ENCODE measurements at regions not wholly inside any gene's neighbourhood (a gene's known extent, or its start where the extent isn't known, plus 50 kb on each side); places are given as distances from the start of the nearest gene placed in this dataset.

DNA sequence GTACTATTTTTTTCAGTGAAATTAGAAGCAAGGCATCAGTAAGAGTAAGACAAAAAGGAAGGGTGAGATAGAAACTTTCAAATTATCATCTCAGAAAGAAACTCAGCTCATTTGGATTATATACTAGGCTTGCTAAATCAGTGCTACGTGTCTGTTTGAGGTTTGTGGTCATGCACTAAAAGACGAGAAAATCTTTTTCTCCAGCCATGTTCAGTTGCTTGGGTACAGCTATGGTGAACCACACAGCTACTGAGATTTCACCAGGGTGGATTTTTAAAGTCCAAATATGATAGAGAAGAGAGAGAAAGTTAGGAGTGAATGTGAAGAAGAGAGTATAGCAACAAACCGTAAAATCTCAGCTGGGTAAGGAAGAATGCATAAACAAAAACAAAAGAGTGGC is 161.6 kb downstream of the PTH2R start:
- TF ChIP-seq EGR1 (IDR thresholded peaks at IDR 0.05; ENCODE audit: low read depth in 2 of 2) (no peak), ZBTB33 (IDR thresholded peaks at IDR 0.05) (no peak), SP1 (IDR thresholded peaks at IDR 0.05) (no peak), HNF4G (IDR thresholded peaks at IDR 0.05) (no peak)
- Histone ChIP-seq H3K9me3 (ENCODE audit: control insufficient read depth in 4 of 4, low read length in 3 of 4) (no peaks in the 10 kb centered on the region), H3K36me3 (ENCODE audit: control insufficient read depth in 4 of 4, insufficient read depth in 3 of 4, low read depth in 1 of 4, low read length in 3 of 4) (no peaks in the 10 kb centered on the region), H3K27ac (ENCODE audit: low read depth in 1 of 2, low read length in 2 of 2) (no peak overlapping the region), H3K4me1 (ENCODE audit: control insufficient read depth in 4 of 4, insufficient read depth in 4 of 4, low read length in 3 of 4) (no peaks in the 10 kb centered on the region), H3K9ac (ENCODE audit: low read depth in 1 of 2, low read length in 2 of 2) (no peak overlapping the region), H3K27me3 (ENCODE audit: control insufficient read depth in 4 of 4, insufficient read depth in 4 of 4, low read length in 3 of 4) (no peaks in the 10 kb centered on the region), H3K4me3 (ENCODE audit: low read depth in 1 of 3, low read length in 3 of 3) (no peak overlapping the region)
- DNase-seq (ENCODE audit: low spot score), result no peak
- WGBS, result 68% methylated on average over 3 of the region's 3 CpGs

DNA sequence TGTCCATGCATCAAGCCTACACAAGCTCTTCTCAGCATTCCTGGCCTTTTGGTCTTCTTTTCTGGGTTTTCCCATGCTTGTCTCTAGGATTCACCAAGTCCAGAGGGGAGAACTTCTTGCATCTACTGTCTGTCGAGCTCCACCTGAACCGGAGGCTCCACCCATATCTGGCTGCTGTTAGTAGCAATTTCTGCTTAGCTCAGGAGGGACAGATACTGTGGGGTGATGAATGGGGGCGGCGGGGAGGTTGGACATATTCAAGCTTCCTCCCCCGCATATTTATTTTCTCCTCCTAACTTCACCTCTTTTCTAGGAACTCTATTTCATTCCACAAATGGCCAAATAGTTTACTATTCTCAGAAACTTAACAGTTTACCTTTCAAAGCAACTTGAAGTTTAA is 163.5 kb downstream of the PTH2R start:
- no peaks in the 10 kb centered on the region for H3K36me3 ChIP-seq (ENCODE audit: control insufficient read depth in 4 of 4, insufficient read depth in 3 of 4, low read depth in 1 of 4, low read length in 3 of 4)
- H3K27me3 ChIP-seq (ENCODE audit: control insufficient read depth in 4 of 4, insufficient read depth in 4 of 4, low read length in 3 of 4), result peaks cover 0 to 2% (median 0%) of the 10 kb centered on the region in 4 donors
- TF ChIP-seq MAX (IDR thresholded peaks at IDR 0.05) (no peak), FOXA1 (IDR thresholded peaks at IDR 0.05) (no peak), HNF4A (conservative IDR thresholded peaks at IDR 0.05) (no peak), HNF4G (IDR thresholded peaks at IDR 0.05) (no peak), RXRA (IDR thresholded peaks at IDR 0.05) (no peak), FOXA2 (IDR thresholded peaks at IDR 0.05) (no peak), GABPA (IDR thresholded peaks at IDR 0.05 in 1 of 2, conservative IDR thresholded peaks at IDR 0.05 in 1 of 2) (no peak), EGR1 (IDR thresholded peaks at IDR 0.05; ENCODE audit: low read depth in 2 of 2) (no peak), YY1 (IDR thresholded peaks at IDR 0.05) (no peak), NR2F2 (IDR thresholded peaks at IDR 0.05) (no peak), SP1 (IDR thresholded peaks at IDR 0.05) (no peak), TAF1 (conservative IDR thresholded peaks at IDR 0.05) (no peak)
- TF ChIP-seq, protein P1, sequence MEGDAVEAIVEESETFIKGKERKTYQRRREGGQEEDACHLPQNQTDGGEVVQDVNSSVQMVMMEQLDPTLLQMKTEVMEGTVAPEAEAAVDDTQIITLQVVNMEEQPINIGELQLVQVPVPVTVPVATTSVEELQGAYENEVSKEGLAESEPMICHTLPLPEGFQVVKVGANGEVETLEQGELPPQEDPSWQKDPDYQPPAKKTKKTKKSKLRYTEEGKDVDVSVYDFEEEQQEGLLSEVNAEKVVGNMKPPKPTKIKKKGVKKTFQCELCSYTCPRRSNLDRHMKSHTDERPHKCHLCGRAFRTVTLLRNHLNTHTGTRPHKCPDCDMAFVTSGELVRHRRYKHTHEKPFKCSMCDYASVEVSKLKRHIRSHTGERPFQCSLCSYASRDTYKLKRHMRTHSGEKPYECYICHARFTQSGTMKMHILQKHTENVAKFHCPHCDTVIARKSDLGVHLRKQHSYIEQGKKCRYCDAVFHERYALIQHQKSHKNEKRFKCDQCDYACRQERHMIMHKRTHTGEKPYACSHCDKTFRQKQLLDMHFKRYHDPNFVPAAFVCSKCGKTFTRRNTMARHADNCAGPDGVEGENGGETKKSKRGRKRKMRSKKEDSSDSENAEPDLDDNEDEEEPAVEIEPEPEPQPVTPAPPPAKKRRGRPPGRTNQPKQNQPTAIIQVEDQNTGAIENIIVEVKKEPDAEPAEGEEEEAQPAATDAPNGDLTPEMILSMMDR (IDR thresholded peaks at IDR 0.05; ENCODE audit: low read depth, low read length, missing input control), result no peak
- no peak overlapping the region for H3K27ac ChIP-seq (ENCODE audit: low read depth in 1 of 2, low read length in 2 of 2)
- DNase-seq (ENCODE audit: low spot score), result no peak
- 74% methylated on average over 5 of the region's 5 CpGs for WGBS
- H3K9me3 ChIP-seq (ENCODE audit: control insufficient read depth in 4 of 4, low read length in 3 of 4), result no peaks in the 10 kb centered on the region
- H3K9ac ChIP-seq (ENCODE audit: low read depth in 1 of 2, low read length in 2 of 2), result no peak overlapping the region
- H3K4me1 ChIP-seq (ENCODE audit: control insufficient read depth in 4 of 4, insufficient read depth in 4 of 4, low read length in 3 of 4), result no peaks in the 10 kb centered on the region
- H3K4me3 ChIP-seq (ENCODE audit: low read depth in 1 of 3, low read length in 3 of 3), result no peak overlapping the region
